ENCODE measurements at regions not wholly inside any gene's neighbourhood (a gene's known extent, or its start where the extent isn't known, plus 50 kb on each side); places are given as distances from the start of the nearest gene placed in this dataset.

DNA sequence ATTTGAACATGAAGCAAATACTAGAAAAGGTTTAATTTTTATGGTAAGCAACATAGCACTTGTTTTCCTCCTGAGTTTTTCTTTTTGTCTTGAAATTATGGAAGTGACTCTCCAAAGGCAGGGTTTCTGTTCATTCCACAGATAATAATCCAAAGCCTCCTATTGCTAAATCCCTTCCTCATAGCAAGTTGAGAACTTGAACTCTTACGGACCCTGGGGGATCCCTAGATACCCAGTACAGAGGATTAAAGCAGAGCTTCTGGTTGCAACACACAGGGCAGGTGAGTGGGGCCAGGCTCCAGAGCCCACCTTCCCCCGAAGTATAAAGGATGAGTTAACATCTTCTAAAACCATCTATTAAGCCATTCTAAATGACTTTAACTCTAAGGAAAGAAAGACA is 294.1 kb downstream of the RMST start:
- H3K9me3 Mint-ChIP-seq = 0 out of 5 replicates have a peak, but pooled peaks cover 0 to under 1% of the 10 kb centered on the region in 2 experiments
- Histone ChIP-seq H3T11ph (ENCODE audit: low read length) (no peak overlapping the region), H3K4ac (ENCODE audit: low read depth, low read length) (no peak overlapping the region), H2BK5ac (ENCODE audit: insufficient read length, low read length) (no peak overlapping the region), H2AFZ (ENCODE audit: low read length) (no peak overlapping the region), H2BK12ac (ENCODE audit: insufficient read length, low read depth, low read length) (no peak overlapping the region), H3K18ac (ENCODE audit: insufficient read length, low read depth, low read length) (no peak overlapping the region), H3K27me3 (ENCODE audit: insufficient read depth, low read length) (no peaks in the 10 kb centered on the region), H3K79me2 (ENCODE audit: insufficient read depth, low read length) (no peaks in the 10 kb centered on the region), H3K4me1 (ENCODE audit: insufficient read depth, low read length) (no peaks in the 10 kb centered on the region; the same call in 1 of the 2 replicates), H3K23ac (ENCODE audit: insufficient read length, low read depth, low read length) (no peak overlapping the region), H4K5ac (ENCODE audit: insufficient read length, low read depth, low read length) (no peak overlapping the region), H2AK5ac (ENCODE audit: insufficient read length, low read length) (no peak overlapping the region), H4K20me1 (ENCODE audit: control insufficient read depth, insufficient read depth, insufficient read length) (no peaks in the 10 kb centered on the region), H3K23me2 (ENCODE audit: insufficient read length, low read depth, low read length, poor library complexity, severe bottlenecking) (no peaks in the 10 kb centered on the region), H3K56ac (ENCODE audit: insufficient read length, low read depth, low read length) (no peak overlapping the region), H2BK120ac (ENCODE audit: low read depth, low read length, poor library complexity, severe bottlenecking) (no peak overlapping the region), H3K4me2 (ENCODE audit: insufficient read depth, insufficient read length, low read length) (no peak overlapping the region), H3K27ac (ENCODE audit: insufficient read length, low read depth, low read length) (no peak overlapping the region), H3K79me1 (ENCODE audit: insufficient read depth, low read depth, low read length, poor library complexity, severe bottlenecking) (no peaks in the 10 kb centered on the region), H3K9me3 (ENCODE audit: control insufficient read depth, low read depth, low read length) (no peaks in the 10 kb centered on the region), H2BK15ac (ENCODE audit: low read depth, low read length) (no peak overlapping the region), H4K8ac (replicated peaks; ENCODE audit: insufficient read length, low read depth, low read length) (no peak overlapping the region), H3K9ac (ENCODE audit: extremely low read depth, insufficient read length, low read length) (no peak overlapping the region), H4K91ac (ENCODE audit: insufficient read length, low read depth, low read length) (no peak overlapping the region), H3K14ac (ENCODE audit: insufficient read depth, low read length) (no peak overlapping the region), H2BK20ac (ENCODE audit: low read depth, low read length, poor library complexity, severe bottlenecking) (no peak overlapping the region)
- H3K4me1 Mint-ChIP-seq = peaks cover 12 to 14% of the 10 kb centered on the region in 2 experiments; a peak in 3 of 4 replicates
- H3K27ac Mint-ChIP-seq = no peak overlapping the region
- H3K27me3 Mint-ChIP-seq (ENCODE audit: low read depth) = no peaks in the 10 kb centered on the region
- H3K4me3 Mint-ChIP-seq = no peak overlapping the region
- WGBS (ENCODE audit: extremely low coverage, insufficient read length, low lambda C conversion rate) = no CpG with 5 or more reads among the region's 2 CpGs
- peaks cover 0 to under 1% (median 0%) of the 10 kb centered on the region in 3 experiments; a peak in 2 of 7 replicates for H3K36me3 Mint-ChIP-seq (ENCODE audit: insufficient read depth in 1 of 3, low read depth in 3 of 3)
- no peak for DNase-seq
- TF ChIP-seq, protein P1, sequence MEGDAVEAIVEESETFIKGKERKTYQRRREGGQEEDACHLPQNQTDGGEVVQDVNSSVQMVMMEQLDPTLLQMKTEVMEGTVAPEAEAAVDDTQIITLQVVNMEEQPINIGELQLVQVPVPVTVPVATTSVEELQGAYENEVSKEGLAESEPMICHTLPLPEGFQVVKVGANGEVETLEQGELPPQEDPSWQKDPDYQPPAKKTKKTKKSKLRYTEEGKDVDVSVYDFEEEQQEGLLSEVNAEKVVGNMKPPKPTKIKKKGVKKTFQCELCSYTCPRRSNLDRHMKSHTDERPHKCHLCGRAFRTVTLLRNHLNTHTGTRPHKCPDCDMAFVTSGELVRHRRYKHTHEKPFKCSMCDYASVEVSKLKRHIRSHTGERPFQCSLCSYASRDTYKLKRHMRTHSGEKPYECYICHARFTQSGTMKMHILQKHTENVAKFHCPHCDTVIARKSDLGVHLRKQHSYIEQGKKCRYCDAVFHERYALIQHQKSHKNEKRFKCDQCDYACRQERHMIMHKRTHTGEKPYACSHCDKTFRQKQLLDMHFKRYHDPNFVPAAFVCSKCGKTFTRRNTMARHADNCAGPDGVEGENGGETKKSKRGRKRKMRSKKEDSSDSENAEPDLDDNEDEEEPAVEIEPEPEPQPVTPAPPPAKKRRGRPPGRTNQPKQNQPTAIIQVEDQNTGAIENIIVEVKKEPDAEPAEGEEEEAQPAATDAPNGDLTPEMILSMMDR (conservative IDR thresholded peaks at IDR 0.05) = no peak

Measured in H9 (cell line).